ENCODE measurements at regions not wholly inside any gene's neighbourhood (a gene's known extent, or its start where the extent isn't known, plus 50 kb on each side); places are given as distances from the start of the nearest gene placed in this dataset.
"Not testable (repeated sequence)": the region's sequence is repeated elsewhere in the genome, so short reads cannot be mapped to it uniquely, and the experiment has no call there.

GRCh38 chr14:28187902-28188830 lies 578.4 kb upstream of the FOXG1 start:
- DNase-seq; H3K4me3 ChIP-seq (ENCODE audit: low read length); H3K27ac ChIP-seq (ENCODE audit: low read length); H3K9me3 ChIP-seq (ENCODE audit: control insufficient read depth, low read depth, low read length); H3K4me1 ChIP-seq (ENCODE audit: control insufficient read depth, insufficient read depth, low read length); H3K36me3 ChIP-seq (ENCODE audit: control insufficient read depth, insufficient read depth, low read length); H3K27me3 ChIP-seq (ENCODE audit: control insufficient read depth, insufficient read depth, low read length): not testable (repeated sequence)
- WGBS (ENCODE audit: insufficient coverage, low lambda C conversion rate): 100% methylated on average over 4 of the region's 29 CpGs

- H3K9me3 ChIP-seq (ENCODE audit: control insufficient read depth, low read depth, low read length): no peaks in the 10 kb centered on the region
- H3K27me3 ChIP-seq (ENCODE audit: control insufficient read depth, insufficient read depth, low read length): no peaks in the 10 kb centered on the region
- H3K4me3 ChIP-seq (ENCODE audit: low read length): no peak overlapping the region
- DNase-seq: no peak
- no peaks in the 10 kb centered on the region for H3K36me3 ChIP-seq (ENCODE audit: control insufficient read depth, insufficient read depth, low read length)
- no CpG with 5 or more reads among the region's 4 CpGs for WGBS (ENCODE audit: insufficient coverage, low lambda C conversion rate)
- no peak overlapping the region for H3K27ac ChIP-seq (ENCODE audit: low read length)
- no peaks in the 10 kb centered on the region for H3K4me1 ChIP-seq (ENCODE audit: control insufficient read depth, insufficient read depth, low read length)
These were observed 569.7 kb upstream of the FOXG1 start for GRCh38 chr14:28196878-28197277.

GRCh38 chr14:28220391-28220790 lies 546.2 kb upstream of the FOXG1 start:
- WGBS (ENCODE audit: insufficient coverage, low lambda C conversion rate): no CpG with 5 or more reads among the region's 2 CpGs
- no peaks in the 10 kb centered on the region for H3K36me3 ChIP-seq (ENCODE audit: control insufficient read depth, insufficient read depth, low read length)
- DNase-seq: no peak

GRCh38 chr14:28240909-28241308 lies 525.7 kb upstream of the FOXG1 start:
- WGBS (ENCODE audit: insufficient coverage, low lambda C conversion rate): 88% methylated on average over 2 of the region's 2 CpGs
- Histone ChIP-seq H3K4me1 (ENCODE audit: control insufficient read depth, insufficient read depth, low read length) (no peaks in the 10 kb centered on the region), H3K9me3 (ENCODE audit: control insufficient read depth, low read depth, low read length) (no peaks in the 10 kb centered on the region), H3K4me3 (ENCODE audit: low read length) (no peak overlapping the region), H3K27me3 (ENCODE audit: control insufficient read depth, insufficient read depth, low read length) (no peaks in the 10 kb centered on the region), H3K27ac (ENCODE audit: low read length) (no peak overlapping the region), H3K36me3 (ENCODE audit: control insufficient read depth, insufficient read depth, low read length) (no peaks in the 10 kb centered on the region)
- DNase-seq: no peak

More at GRCh38 chr14:28220391-28220790, 546.2 kb upstream of the FOXG1 start:
- no peak overlapping the region for H3K27ac ChIP-seq (ENCODE audit: low read length)
- no peak overlapping the region for H3K4me3 ChIP-seq (ENCODE audit: low read length)
- no peaks in the 10 kb centered on the region for H3K9me3 ChIP-seq (ENCODE audit: control insufficient read depth, low read depth, low read length)
- no peaks in the 10 kb centered on the region for H3K27me3 ChIP-seq (ENCODE audit: control insufficient read depth, insufficient read depth, low read length)
- H3K4me1 ChIP-seq (ENCODE audit: control insufficient read depth, insufficient read depth, low read length): no peaks in the 10 kb centered on the region

- H3K9me3 ChIP-seq (ENCODE audit: control insufficient read depth, low read depth, low read length): no peaks in the 10 kb centered on the region
- no peak overlapping the region for H3K4me3 ChIP-seq (ENCODE audit: low read length)
- no peaks in the 10 kb centered on the region for H3K27me3 ChIP-seq (ENCODE audit: control insufficient read depth, insufficient read depth, low read length)
- H3K4me1 ChIP-seq (ENCODE audit: control insufficient read depth, insufficient read depth, low read length): no peaks in the 10 kb centered on the region
- no peak overlapping the region for H3K27ac ChIP-seq (ENCODE audit: low read length)
- no CpG with 5 or more reads among the region's 2 CpGs for WGBS (ENCODE audit: insufficient coverage, low lambda C conversion rate)
- DNase-seq: no peak
- H3K36me3 ChIP-seq (ENCODE audit: control insufficient read depth, insufficient read depth, low read length): no peaks in the 10 kb centered on the region
These were observed 523.7 kb upstream of the FOXG1 start for GRCh38 chr14:28242895-28243294.

- Histone ChIP-seq H3K27ac (ENCODE audit: low read length) (no peak overlapping the region), H3K9me3 (ENCODE audit: control insufficient read depth, low read depth, low read length) (no peaks in the 10 kb centered on the region), H3K27me3 (ENCODE audit: control insufficient read depth, insufficient read depth, low read length) (no peaks in the 10 kb centered on the region), H3K36me3 (ENCODE audit: control insufficient read depth, insufficient read depth, low read length) (no peaks in the 10 kb centered on the region), H3K4me1 (ENCODE audit: control insufficient read depth, insufficient read depth, low read length) (no peaks in the 10 kb centered on the region), H3K4me3 (ENCODE audit: low read length) (no peak overlapping the region)
- DNase-seq: no peak
- WGBS (ENCODE audit: insufficient coverage, low lambda C conversion rate): no CpG with 5 or more reads among the region's 3 CpGs
These were observed 523.0 kb upstream of the FOXG1 start for GRCh38 chr14:28243600-28243999.

GRCh38 chr14:28245216-28245615 lies 521.4 kb upstream of the FOXG1 start:
- Histone ChIP-seq H3K36me3 (ENCODE audit: control insufficient read depth, insufficient read depth, low read length) (no peaks in the 10 kb centered on the region), H3K27me3 (ENCODE audit: control insufficient read depth, insufficient read depth, low read length) (no peaks in the 10 kb centered on the region), H3K27ac (ENCODE audit: low read length) (no peak overlapping the region), H3K9me3 (ENCODE audit: control insufficient read depth, low read depth, low read length) (no peaks in the 10 kb centered on the region), H3K4me3 (ENCODE audit: low read length) (no peak overlapping the region), H3K4me1 (ENCODE audit: control insufficient read depth, insufficient read depth, low read length) (no peaks in the 10 kb centered on the region)
- 14% methylated on average over 1 of the region's 1 CpG for WGBS (ENCODE audit: insufficient coverage, low lambda C conversion rate)
- DNase-seq: no peak

GRCh38 chr14:28247491-28247890 lies 519.1 kb upstream of the FOXG1 start:
- H3K36me3 ChIP-seq (ENCODE audit: control insufficient read depth, insufficient read depth, low read length): no peaks in the 10 kb centered on the region
- 83% methylated on average over 1 of the region's 1 CpG for WGBS (ENCODE audit: insufficient coverage, low lambda C conversion rate)
- no peak overlapping the region for H3K4me3 ChIP-seq (ENCODE audit: low read length)

GRCh38 chr14:28252124-28252523 lies 514.5 kb upstream of the FOXG1 start:
- DNase-seq; H3K4me3 ChIP-seq (ENCODE audit: low read length); H3K4me1 ChIP-seq (ENCODE audit: control insufficient read depth, insufficient read depth, low read length); H3K27me3 ChIP-seq (ENCODE audit: control insufficient read depth, insufficient read depth, low read length); H3K27ac ChIP-seq (ENCODE audit: low read length); H3K9me3 ChIP-seq (ENCODE audit: control insufficient read depth, low read depth, low read length); H3K36me3 ChIP-seq (ENCODE audit: control insufficient read depth, insufficient read depth, low read length): not testable (repeated sequence)
- WGBS (ENCODE audit: insufficient coverage, low lambda C conversion rate): no CpG with 5 or more reads among the region's 3 CpGs

More at GRCh38 chr14:28247491-28247890, 519.1 kb upstream of the FOXG1 start:
- Histone ChIP-seq H3K4me1 (ENCODE audit: control insufficient read depth, insufficient read depth, low read length) (no peaks in the 10 kb centered on the region), H3K9me3 (ENCODE audit: control insufficient read depth, low read depth, low read length) (no peaks in the 10 kb centered on the region), H3K27ac (ENCODE audit: low read length) (no peak overlapping the region), H3K27me3 (ENCODE audit: control insufficient read depth, insufficient read depth, low read length) (no peaks in the 10 kb centered on the region)
- DNase-seq: no peak

- Histone ChIP-seq H3K27ac (ENCODE audit: low read length) (no peak overlapping the region), H3K4me1 (ENCODE audit: control insufficient read depth, insufficient read depth, low read length) (no peaks in the 10 kb centered on the region), H3K36me3 (ENCODE audit: control insufficient read depth, insufficient read depth, low read length) (no peaks in the 10 kb centered on the region), H3K27me3 (ENCODE audit: control insufficient read depth, insufficient read depth, low read length) (no peaks in the 10 kb centered on the region), H3K4me3 (ENCODE audit: low read length) (no peak overlapping the region), H3K9me3 (ENCODE audit: control insufficient read depth, low read depth, low read length) (no peaks in the 10 kb centered on the region)
- WGBS (ENCODE audit: insufficient coverage, low lambda C conversion rate): no CpG with 5 or more reads among the region's 1 CpG
- no peak for DNase-seq
These were observed 511.8 kb upstream of the FOXG1 start for GRCh38 chr14:28254768-28255167.

- no peaks in the 10 kb centered on the region for H3K4me1 ChIP-seq (ENCODE audit: control insufficient read depth, insufficient read depth, low read length)
- no peaks in the 10 kb centered on the region for H3K27me3 ChIP-seq (ENCODE audit: control insufficient read depth, insufficient read depth, low read length)
- no peaks in the 10 kb centered on the region for H3K36me3 ChIP-seq (ENCODE audit: control insufficient read depth, insufficient read depth, low read length)
- no peaks in the 10 kb centered on the region for H3K9me3 ChIP-seq (ENCODE audit: control insufficient read depth, low read depth, low read length)
- no peak overlapping the region for H3K27ac ChIP-seq (ENCODE audit: low read length)
- DNase-seq: no peak
- no CpG with 5 or more reads among the region's 29 CpGs for WGBS (ENCODE audit: insufficient coverage, low lambda C conversion rate)
- H3K4me3 ChIP-seq (ENCODE audit: low read length): no peak overlapping the region
These were observed 502.3 kb upstream of the FOXG1 start for GRCh38 chr14:28264306-28264705.

Measured in large intestine (tissue), 3 donors.